Activated CD4-positive, alpha-beta T cell treated with anti-CD3 and anti-CD28 coated beads, Interleukin-2, Interleukin-6, amounts not matched to agents 100 ng/mL and 50 ng/mL, durations not matched to agents 16 hours and 8 hours (primary cell): ENCODE measurements at regions not wholly inside any gene's neighbourhood (a gene's known extent, or its start where the extent isn't known, plus 50 kb on each side); places are given as distances from the start of the nearest gene placed in this dataset.
"Not testable (repeated sequence)": the region's sequence is repeated elsewhere in the genome, so short reads cannot be mapped to it uniquely, and the experiment has no call there.

ENCODE experiments used
- DNase-seq: peaks from one replicate; pipeline ENCODE4 v3.0.0-alpha.2; 2020

- DNase-seq = no peak
These were observed 51.3 kb upstream of the BOD1 start for GRCh38 chr5:173667702-173668101.

GRCh38 chr5:173668245-173668800 lies 51.9 kb upstream of the BOD1 start:
- DNase-seq = no peak

- DNase-seq = no peak
These were observed 52.5 kb upstream of the BOD1 start for GRCh38 chr5:173668910-173669309.

- no peak for DNase-seq
These were observed 53.0 kb upstream of the BOD1 start for GRCh38 chr5:173669483-173669882.

DNA sequence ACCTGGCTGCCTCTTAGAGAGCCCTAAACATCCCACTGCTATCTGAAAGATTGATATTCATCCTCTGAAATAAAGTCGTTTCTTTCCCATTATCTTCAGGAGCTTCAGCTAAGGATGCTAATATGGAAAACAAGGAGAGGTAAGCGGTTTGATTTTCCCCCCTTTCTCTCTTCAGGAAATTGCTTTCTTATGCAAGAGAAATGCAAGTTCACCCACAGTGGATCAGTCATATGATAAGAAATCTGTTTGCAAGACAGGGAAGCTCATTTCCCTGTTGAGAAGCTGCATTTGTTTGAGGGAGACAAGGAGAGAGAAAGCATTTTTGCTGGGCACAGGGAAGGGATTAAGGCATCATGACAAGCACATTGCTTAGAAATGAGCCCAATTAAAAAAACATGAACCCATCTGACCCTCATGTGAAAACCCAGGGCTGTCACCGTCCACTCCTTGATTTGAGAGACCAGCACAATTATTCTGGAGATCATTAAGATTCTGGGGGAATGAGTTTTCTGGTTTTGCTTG lies 53.7 kb upstream of the BOD1 start:
- no peak for DNase-seq

DNA sequence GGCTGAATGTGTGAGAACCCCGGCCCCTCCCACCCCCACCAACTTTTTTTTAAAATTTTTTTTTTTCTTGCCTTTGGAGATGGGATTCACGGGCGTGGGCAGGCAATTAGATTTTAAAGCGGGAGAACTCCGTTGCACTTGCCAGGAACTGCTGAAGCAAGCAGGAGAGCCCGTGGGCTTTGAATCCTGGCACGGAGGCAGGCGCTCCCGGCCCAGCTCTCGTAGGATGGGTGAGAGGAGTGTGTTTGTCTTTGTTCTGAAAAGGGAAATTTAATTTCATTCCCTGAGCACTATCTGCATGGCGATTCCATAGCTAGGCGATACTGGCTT lies 54.3 kb upstream of the BOD1 start:
- DNase-seq = no peak

DNA sequence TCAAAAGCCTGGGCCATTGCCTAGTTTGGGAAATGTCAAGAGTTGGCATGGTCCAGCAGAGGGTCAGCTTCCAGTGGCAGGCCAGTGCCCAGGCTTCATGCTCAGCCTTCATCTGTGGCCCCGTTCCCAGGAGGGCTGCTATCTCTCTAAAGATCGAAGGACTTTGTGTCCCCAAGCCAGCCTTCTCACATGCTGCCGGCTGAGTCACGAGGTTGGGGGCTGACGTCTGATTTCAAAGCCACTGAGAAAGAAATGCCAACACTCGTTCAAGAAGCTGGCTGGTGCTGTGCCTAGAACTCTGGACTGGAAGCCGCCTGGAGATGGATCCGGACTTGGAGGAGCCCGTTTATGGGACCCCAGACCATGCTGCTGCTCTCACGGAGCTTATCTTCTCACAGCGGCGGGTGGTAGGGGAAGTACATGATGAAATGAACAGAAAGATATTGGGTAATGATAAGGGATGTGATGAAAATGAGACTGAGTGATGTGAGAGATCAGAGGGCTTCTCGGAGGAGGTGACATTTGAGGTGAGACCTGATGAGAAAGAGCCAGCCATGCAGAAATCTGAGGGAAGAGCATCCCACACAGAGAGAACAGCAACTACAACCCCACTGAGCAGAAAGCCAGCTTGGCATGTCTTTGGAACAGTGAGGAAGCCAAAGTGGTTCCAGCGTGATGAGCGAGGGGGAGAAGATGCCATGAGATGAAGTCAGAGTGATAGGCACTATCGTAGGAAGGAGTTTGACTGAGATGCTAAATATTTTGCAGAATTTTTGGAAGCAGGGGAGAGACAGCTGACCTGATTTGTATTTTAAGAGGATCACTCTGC lies 54.9 kb upstream of the BOD1 start:
- DNase-seq = no peak

- no peak for DNase-seq
These were observed 55.7 kb upstream of the BOD1 start for GRCh38 chr5:173672166-173672565.

GRCh38 chr5:173672891-173673290 lies 56.4 kb upstream of the BOD1 start:
- no peak for DNase-seq

GRCh38 chr5:173673295-173674101 lies 57.0 kb upstream of the BOD1 start:
- DNase-seq = no peak

DNA sequence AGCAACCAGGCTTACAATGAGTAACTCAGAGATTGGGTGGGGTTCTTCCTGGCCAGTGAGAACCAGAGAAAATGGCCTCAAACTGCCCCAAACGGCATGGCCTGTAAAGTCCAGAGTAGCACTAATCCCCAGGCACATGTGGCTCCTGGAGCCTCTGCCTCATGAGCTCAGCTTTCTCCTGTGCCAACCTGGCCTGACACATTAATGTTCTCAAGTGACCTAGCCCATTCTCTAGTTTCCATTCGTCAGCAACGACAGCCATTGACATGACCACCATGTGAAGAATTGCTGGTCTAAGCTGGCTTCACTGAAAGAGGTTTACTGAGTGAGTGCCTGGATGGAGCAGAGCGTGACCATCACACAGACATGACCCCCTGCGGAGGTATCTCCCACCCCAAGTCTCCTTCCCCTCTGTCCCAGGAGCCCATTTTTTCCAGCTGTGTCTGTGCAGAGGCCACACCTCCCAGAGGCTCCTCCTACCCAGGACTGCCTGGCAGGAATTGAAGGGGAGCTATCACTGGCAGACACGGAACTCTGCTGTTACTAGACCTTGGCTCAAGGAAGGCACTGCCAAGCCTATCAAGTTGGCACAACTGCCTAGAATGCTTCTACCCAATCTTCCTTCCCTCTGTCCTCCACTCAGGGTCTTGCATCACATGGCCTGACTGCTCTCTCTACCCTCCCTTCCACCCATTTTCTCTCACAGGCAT lies 59.0 kb upstream of the BOD1 start:
- no peak for DNase-seq

GRCh38 chr5:173676375-173676774 lies 59.9 kb upstream of the BOD1 start:
- no peak for DNase-seq

DNA sequence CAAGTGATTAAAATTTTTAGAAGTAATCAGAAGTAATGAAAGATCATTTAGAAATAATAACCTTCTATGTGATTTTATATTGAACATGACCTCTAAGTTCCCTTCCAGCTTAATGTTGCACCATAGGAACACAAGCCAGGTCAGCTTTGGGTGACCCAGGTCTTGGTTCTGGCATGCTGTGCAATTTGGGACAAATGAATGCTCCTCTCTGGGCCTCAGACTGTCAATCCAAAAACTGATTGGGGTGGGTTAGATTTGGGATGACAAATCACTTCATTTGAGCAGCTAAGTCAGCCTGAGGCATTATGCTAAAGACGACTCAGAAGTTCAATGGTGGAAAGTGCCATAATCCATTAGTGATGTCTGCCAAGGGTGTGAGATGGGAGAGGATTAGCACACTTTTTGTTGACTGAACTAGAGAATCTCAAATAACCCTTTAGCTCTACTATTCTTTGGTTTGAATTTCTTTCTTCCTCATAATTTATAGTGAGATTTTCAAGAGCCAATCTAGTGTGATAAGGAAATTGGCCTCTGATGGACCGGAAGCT lies 60.7 kb upstream of the BOD1 start:
- no peak for DNase-seq

DNA sequence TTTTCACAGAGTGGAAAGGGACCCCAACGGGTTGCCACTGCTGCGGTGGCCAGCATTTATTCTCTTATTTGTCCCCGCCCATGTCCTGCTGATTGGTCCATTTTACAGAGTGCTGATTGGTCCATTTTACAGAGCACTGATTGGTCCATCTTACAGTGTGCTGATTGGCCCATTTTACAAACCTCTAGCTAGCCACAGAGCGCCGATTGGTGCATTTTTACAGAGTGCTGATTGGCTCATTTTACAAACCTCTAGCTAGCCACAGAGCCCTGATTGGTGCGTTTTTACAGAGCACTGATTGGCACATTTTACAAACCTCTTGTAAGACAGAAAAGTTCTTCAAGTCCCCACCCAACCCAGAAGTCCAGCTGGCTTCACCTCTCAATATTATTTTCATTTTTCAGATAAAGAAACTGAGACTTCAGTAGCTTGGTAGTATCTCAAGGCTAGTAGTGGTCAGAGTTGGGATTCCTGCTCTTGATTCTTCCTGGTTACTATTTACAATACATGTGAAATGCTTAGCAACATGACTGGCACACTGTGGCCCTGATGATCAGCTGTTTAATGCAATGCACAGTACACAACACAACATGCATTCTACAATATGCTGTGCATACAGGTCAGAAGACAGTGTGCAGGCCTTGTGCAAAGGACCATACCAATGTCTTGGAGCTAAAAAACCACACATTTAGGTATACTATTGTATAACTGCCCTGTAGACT lies 63.6 kb upstream of the BOD1 start:
- DNase-seq = no peak

DNA sequence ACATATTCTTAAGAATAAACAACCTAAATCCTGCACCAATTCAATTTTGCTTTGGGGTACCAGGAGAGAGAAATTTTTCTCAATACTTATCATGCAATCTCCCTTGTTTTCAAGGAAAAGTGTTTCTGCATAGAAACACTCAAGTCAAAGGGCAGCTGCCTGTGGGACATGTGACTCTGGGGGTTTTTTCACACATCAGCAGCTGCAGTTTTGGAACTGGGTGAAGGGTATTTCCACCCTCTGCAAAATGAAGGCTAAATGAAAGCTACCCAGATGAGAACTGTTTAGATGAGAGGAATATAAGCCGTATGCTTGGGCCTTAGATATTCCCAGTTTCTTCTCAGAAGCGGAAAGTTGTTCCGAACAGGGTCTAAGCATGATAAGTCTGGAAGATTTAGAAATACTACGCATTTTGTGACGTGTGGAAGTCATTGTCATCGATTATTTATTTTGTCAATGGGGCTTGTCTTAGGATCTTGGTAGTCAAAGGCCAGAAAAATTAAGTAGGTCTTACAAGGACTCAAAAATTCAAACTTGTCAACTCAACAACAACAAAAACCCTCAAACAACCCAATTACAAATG lies 64.3 kb upstream of the BOD1 start:
- no peak for DNase-seq

- no peak for DNase-seq
These were observed 65.9 kb upstream of the BOD1 start for GRCh38 chr5:173682313-173682712.

- not testable (repeated sequence) for DNase-seq
These were observed 68.1 kb upstream of the BOD1 start for GRCh38 chr5:173684535-173684934.

DNA sequence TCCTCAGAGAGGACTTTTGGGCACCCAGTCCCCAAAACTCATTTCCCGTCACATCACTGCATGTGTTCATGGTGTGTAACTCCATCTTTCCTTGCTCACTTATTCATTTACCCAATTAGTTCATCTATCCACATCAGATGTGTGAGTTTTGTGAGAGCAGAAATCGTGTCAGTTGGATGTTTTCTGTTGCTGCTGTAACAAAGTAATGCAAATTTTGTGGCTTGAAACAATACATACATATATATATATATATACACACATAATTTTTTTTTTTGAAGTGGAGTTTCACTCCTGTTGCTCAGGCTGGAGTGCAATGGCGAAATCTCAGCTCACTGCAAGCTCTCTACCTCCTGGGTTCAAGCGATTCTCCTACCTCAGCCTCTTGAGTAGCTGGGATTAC lies 70.5 kb upstream of the BOD1 start:
- no peak for DNase-seq

DNA sequence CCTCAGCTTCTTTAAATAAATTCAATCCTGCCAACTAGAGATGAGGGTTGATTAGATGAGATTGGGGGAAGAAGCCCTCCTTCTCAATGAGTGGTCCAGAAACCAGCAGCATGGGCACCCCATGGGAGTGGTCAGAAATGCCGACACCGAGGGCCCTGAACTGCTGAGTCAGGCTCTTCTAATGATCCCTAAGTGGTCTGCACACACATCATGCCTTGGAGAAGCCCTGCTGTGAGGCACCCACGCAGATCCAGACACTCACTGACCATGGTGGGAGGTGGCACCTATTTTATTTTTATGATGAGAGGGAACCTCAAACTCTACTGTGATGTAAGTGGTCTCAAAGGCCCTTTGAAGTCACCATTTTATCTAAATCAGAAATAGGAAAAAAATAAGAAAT lies 72.3 kb upstream of the BOD1 start:
- no peak for DNase-seq

- no peak for DNase-seq
These were observed 72.8 kb upstream of the BOD1 start for GRCh38 chr5:173689171-173689736.

DNA sequence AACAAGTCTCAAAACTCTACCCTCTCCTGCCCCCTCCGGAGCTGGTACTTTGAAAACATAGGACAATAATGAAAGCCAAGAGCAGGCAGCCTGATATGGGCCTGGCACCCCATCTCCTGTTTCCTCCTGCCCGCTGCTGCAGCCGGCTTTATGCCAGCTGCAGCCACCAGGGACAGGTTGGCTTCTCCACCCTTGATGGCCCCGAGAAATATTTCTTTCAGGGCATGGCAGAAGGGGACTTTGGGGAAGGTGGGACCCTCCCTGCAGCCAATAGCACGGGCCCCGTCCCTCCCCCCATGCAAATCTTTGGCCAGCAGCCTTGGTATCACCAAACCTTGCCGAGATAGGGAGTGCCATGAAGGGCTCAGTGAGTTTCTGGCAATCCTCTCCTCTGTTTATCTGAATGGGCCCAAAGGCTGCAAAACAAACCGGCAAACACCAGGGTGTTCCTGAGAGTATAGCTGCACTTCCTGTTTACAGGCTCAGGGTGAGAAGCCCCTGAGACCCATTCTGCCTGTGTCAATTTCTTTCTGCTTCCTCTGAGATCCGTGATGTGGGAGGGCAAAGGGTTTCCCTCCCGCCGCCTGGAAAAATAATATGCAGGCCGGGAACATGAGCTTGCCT lies 73.4 kb upstream of the BOD1 start:
- DNase-seq = no peak
